ENCODE measurements at regions not wholly inside any gene's neighbourhood (a gene's known extent, or its start where the extent isn't known, plus 50 kb on each side); places are given as distances from the start of the nearest gene placed in this dataset.
"Not testable (repeated sequence)": the region's sequence is repeated elsewhere in the genome, so short reads cannot be mapped to it uniquely, and the experiment has no call there.

GRCh38 chr2:167745667-167746066 is 501.7 kb downstream of the STK39 start:
- POLR2A ChIA-PET: no interaction called here
- Mint-ChIP-seq H3K36me3 (no peaks in the 10 kb centered on the region), H3K27ac (no peak overlapping the region), H3K27me3 (peaks cover 5 to 11% of the 10 kb centered on the region in 2 donors), H3K9me3 (no peaks in the 10 kb centered on the region), H3K4me1 (no peaks in the 10 kb centered on the region), H3K4me3 (no peak overlapping the region)
- no peak for ATAC-seq (replicated peaks in 1 of 4)
- Histone ChIP-seq H3K4me1 (ENCODE audit: control insufficient read depth in 1 of 2, extremely low read depth in 1 of 2, insufficient read depth in 2 of 2, low read length in 2 of 2) (no peaks in the 10 kb centered on the region), H3K4me3 (ENCODE audit: control insufficient read depth in 1 of 2, extremely low read depth in 1 of 2, low read length in 1 of 2) (no peak overlapping the region), H3K27me3 (replicated peaks in 1 of 2; ENCODE audit: control insufficient read depth in 2 of 2, extremely low read depth in 1 of 2, insufficient read depth in 2 of 2, low read length in 1 of 2) (no peaks in the 10 kb centered on the region), H3K36me3 (ENCODE audit: control insufficient read depth in 2 of 2, extremely low read depth in 1 of 2, insufficient read depth in 1 of 2, low read length in 1 of 2) (no peaks in the 10 kb centered on the region), H3K27ac (ENCODE audit: low read length) (no peak overlapping the region), H3K9me3 (no peaks in the 10 kb centered on the region)
- CTCF ChIA-PET: no interaction called here
- no CpG with 5 or more reads among the region's 2 CpGs for WGBS (ENCODE audit: insufficient coverage)
- no peak for DNase-seq

- POLR2A ChIA-PET; ATAC-seq (replicated peaks in 1 of 4); H3K27me3 Mint-ChIP-seq; DNase-seq; H3K4me1 ChIP-seq (ENCODE audit: control insufficient read depth in 1 of 2, extremely low read depth in 1 of 2, insufficient read depth in 2 of 2, low read length in 2 of 2); H3K27ac ChIP-seq (ENCODE audit: low read length); H3K9me3 Mint-ChIP-seq; H3K27me3 ChIP-seq (replicated peaks in 1 of 2; ENCODE audit: control insufficient read depth in 2 of 2, extremely low read depth in 1 of 2, insufficient read depth in 2 of 2, low read length in 1 of 2); H3K36me3 Mint-ChIP-seq; CTCF ChIA-PET; H3K27ac Mint-ChIP-seq; H3K4me3 Mint-ChIP-seq; H3K9me3 ChIP-seq; H3K4me1 Mint-ChIP-seq; H3K4me3 ChIP-seq (ENCODE audit: control insufficient read depth in 1 of 2, extremely low read depth in 1 of 2, low read length in 1 of 2); H3K36me3 ChIP-seq (ENCODE audit: control insufficient read depth in 2 of 2, extremely low read depth in 1 of 2, insufficient read depth in 1 of 2, low read length in 1 of 2): not testable (repeated sequence)
- no CpG with 5 or more reads among the region's 1 CpG for WGBS (ENCODE audit: insufficient coverage)
Measured at GRCh38 chr2:167739921-167740320, 507.5 kb downstream of the STK39 start.

GRCh38 chr2:167733747-167734146 is 513.6 kb downstream of the STK39 start:
- Mint-ChIP-seq H3K27ac (no peak overlapping the region), H3K9me3 (peaks cover 0 to 4% (median 0%) of the 10 kb centered on the region in 3 donors), H3K4me1 (no peaks in the 10 kb centered on the region), H3K27me3 (peaks cover 6 to 14% of the 10 kb centered on the region in 2 donors), H3K36me3 (no peaks in the 10 kb centered on the region), H3K4me3 (no peak overlapping the region)
- Histone ChIP-seq H3K9me3 (no peaks in the 10 kb centered on the region), H3K4me3 (ENCODE audit: control insufficient read depth in 1 of 2, extremely low read depth in 1 of 2, low read length in 1 of 2) (no peak overlapping the region), H3K27ac (ENCODE audit: low read length) (no peak overlapping the region), H3K27me3 (replicated peaks in 1 of 2; ENCODE audit: control insufficient read depth in 2 of 2, extremely low read depth in 1 of 2, insufficient read depth in 2 of 2, low read length in 1 of 2) (no peaks in the 10 kb centered on the region), H3K36me3 (ENCODE audit: control insufficient read depth in 2 of 2, extremely low read depth in 1 of 2, insufficient read depth in 1 of 2, low read length in 1 of 2) (no peaks in the 10 kb centered on the region), H3K4me1 (ENCODE audit: control insufficient read depth in 1 of 2, extremely low read depth in 1 of 2, insufficient read depth in 2 of 2, low read length in 2 of 2) (no peaks in the 10 kb centered on the region)
- WGBS (ENCODE audit: insufficient coverage): no CpG with 5 or more reads among the region's 2 CpGs
- ATAC-seq (replicated peaks in 1 of 4): no peak
- no peak for DNase-seq
- CTCF ChIA-PET: no interaction called here
- POLR2A ChIA-PET: no interaction called here

- H3K36me3 Mint-ChIP-seq: no peaks in the 10 kb centered on the region
- no peak overlapping the region for H3K4me3 Mint-ChIP-seq
- no peak overlapping the region for H3K27ac Mint-ChIP-seq
- peaks cover 0 to 4% (median 0%) of the 10 kb centered on the region in 3 donors for H3K9me3 Mint-ChIP-seq
- no peak overlapping the region for H3K27ac ChIP-seq (ENCODE audit: low read length)
- H3K27me3 ChIP-seq (replicated peaks in 1 of 2; ENCODE audit: control insufficient read depth in 2 of 2, extremely low read depth in 1 of 2, insufficient read depth in 2 of 2, low read length in 1 of 2): no peaks in the 10 kb centered on the region
- POLR2A ChIA-PET: no interaction called here
- no peaks in the 10 kb centered on the region for H3K9me3 ChIP-seq
- DNase-seq (no peak), ATAC-seq (replicated peaks in 1 of 4) (no peak)
- H3K4me1 Mint-ChIP-seq: no peaks in the 10 kb centered on the region
- H3K4me1 ChIP-seq (ENCODE audit: control insufficient read depth in 1 of 2, extremely low read depth in 1 of 2, insufficient read depth in 2 of 2, low read length in 2 of 2): no peaks in the 10 kb centered on the region
- no peaks in the 10 kb centered on the region for H3K36me3 ChIP-seq (ENCODE audit: control insufficient read depth in 2 of 2, extremely low read depth in 1 of 2, insufficient read depth in 1 of 2, low read length in 1 of 2)
- H3K4me3 ChIP-seq (ENCODE audit: control insufficient read depth in 1 of 2, extremely low read depth in 1 of 2, low read length in 1 of 2): no peak overlapping the region
- peaks cover 6 to 14% of the 10 kb centered on the region in 2 donors for H3K27me3 Mint-ChIP-seq
- 40% methylated on average over 1 of the region's 4 CpGs for WGBS (ENCODE audit: insufficient coverage)
- CTCF ChIA-PET: no interaction called here
Measured at GRCh38 chr2:167732326-167732725, 515.1 kb downstream of the STK39 start.

- H3K27ac ChIP-seq (ENCODE audit: low read length): no peak overlapping the region
- no peaks in the 10 kb centered on the region for H3K36me3 Mint-ChIP-seq
- POLR2A ChIA-PET: no interaction called here
- no peak overlapping the region for H3K4me3 Mint-ChIP-seq
- H3K27me3 ChIP-seq (replicated peaks in 1 of 2; ENCODE audit: control insufficient read depth in 2 of 2, extremely low read depth in 1 of 2, insufficient read depth in 2 of 2, low read length in 1 of 2): no peaks in the 10 kb centered on the region
- CTCF ChIA-PET: no interaction called here
- 84% methylated on average over 3 of the region's 3 CpGs for WGBS (ENCODE audit: insufficient coverage)
- peaks cover 6 to 14% of the 10 kb centered on the region in 2 donors for H3K27me3 Mint-ChIP-seq
- H3K27ac Mint-ChIP-seq: no peak overlapping the region
- no peaks in the 10 kb centered on the region for H3K4me1 Mint-ChIP-seq
- no peak for DNase-seq
- no peak overlapping the region for H3K4me3 ChIP-seq (ENCODE audit: control insufficient read depth in 1 of 2, extremely low read depth in 1 of 2, low read length in 1 of 2)
- H3K9me3 Mint-ChIP-seq: peaks cover 0 to 4% (median 0%) of the 10 kb centered on the region in 3 donors
- no peaks in the 10 kb centered on the region for H3K9me3 ChIP-seq
- no peak for ATAC-seq (replicated peaks in 1 of 4)
- no peaks in the 10 kb centered on the region for H3K4me1 ChIP-seq (ENCODE audit: control insufficient read depth in 1 of 2, extremely low read depth in 1 of 2, insufficient read depth in 2 of 2, low read length in 2 of 2)
- H3K36me3 ChIP-seq (ENCODE audit: control insufficient read depth in 2 of 2, extremely low read depth in 1 of 2, insufficient read depth in 1 of 2, low read length in 1 of 2): no peaks in the 10 kb centered on the region
Measured at GRCh38 chr2:167729911-167730310, 517.5 kb downstream of the STK39 start.

- no peak overlapping the region for H3K4me3 Mint-ChIP-seq
- ChIA-PET CTCF (no interaction called here), POLR2A (no interaction called here)
- no peaks in the 10 kb centered on the region for H3K4me1 Mint-ChIP-seq
- H3K27me3 Mint-ChIP-seq: peaks cover 0 to 5% of the 10 kb centered on the region in 2 donors
- no peaks in the 10 kb centered on the region for H3K9me3 ChIP-seq
- H3K9me3 Mint-ChIP-seq: peaks cover 0 to 4% (median 0%) of the 10 kb centered on the region in 3 donors
- no peaks in the 10 kb centered on the region for H3K27me3 ChIP-seq (replicated peaks in 1 of 2; ENCODE audit: control insufficient read depth in 2 of 2, extremely low read depth in 1 of 2, insufficient read depth in 2 of 2, low read length in 1 of 2)
- ATAC-seq (replicated peaks in 1 of 4) (no peak), DNase-seq (no peak)
- no peaks in the 10 kb centered on the region for H3K36me3 Mint-ChIP-seq
- no CpG with 5 or more reads among the region's 2 CpGs for WGBS (ENCODE audit: insufficient coverage)
- H3K36me3 ChIP-seq (ENCODE audit: control insufficient read depth in 2 of 2, extremely low read depth in 1 of 2, insufficient read depth in 1 of 2, low read length in 1 of 2): no peaks in the 10 kb centered on the region
- no peaks in the 10 kb centered on the region for H3K4me1 ChIP-seq (ENCODE audit: control insufficient read depth in 1 of 2, extremely low read depth in 1 of 2, insufficient read depth in 2 of 2, low read length in 2 of 2)
- H3K27ac ChIP-seq (ENCODE audit: low read length): no peak overlapping the region
- H3K4me3 ChIP-seq (ENCODE audit: control insufficient read depth in 1 of 2, extremely low read depth in 1 of 2, low read length in 1 of 2): no peak overlapping the region
- no peak overlapping the region for H3K27ac Mint-ChIP-seq
Measured at GRCh38 chr2:167726788-167727187, 520.6 kb downstream of the STK39 start.

GRCh38 chr2:167721593-167721992 is 525.8 kb downstream of the STK39 start:
- Histone ChIP-seq H3K4me3 (ENCODE audit: control insufficient read depth in 1 of 2, extremely low read depth in 1 of 2, low read length in 1 of 2) (no peak overlapping the region), H3K27ac (ENCODE audit: low read length) (no peak overlapping the region), H3K27me3 (replicated peaks in 1 of 2; ENCODE audit: control insufficient read depth in 2 of 2, extremely low read depth in 1 of 2, insufficient read depth in 2 of 2, low read length in 1 of 2) (no peaks in the 10 kb centered on the region), H3K36me3 (ENCODE audit: control insufficient read depth in 2 of 2, extremely low read depth in 1 of 2, insufficient read depth in 1 of 2, low read length in 1 of 2) (no peaks in the 10 kb centered on the region), H3K4me1 (ENCODE audit: control insufficient read depth in 1 of 2, extremely low read depth in 1 of 2, insufficient read depth in 2 of 2, low read length in 2 of 2) (no peaks in the 10 kb centered on the region), H3K9me3 (no peaks in the 10 kb centered on the region)
- Mint-ChIP-seq H3K9me3 (no peaks in the 10 kb centered on the region), H3K4me3 (no peak overlapping the region), H3K27ac (no peak overlapping the region), H3K27me3 (no peaks in the 10 kb centered on the region), H3K4me1 (no peaks in the 10 kb centered on the region), H3K36me3 (no peaks in the 10 kb centered on the region)
- DNase-seq (no peak), ATAC-seq (replicated peaks in 1 of 4) (no peak)
- POLR2A ChIA-PET: no interaction called here
- CTCF ChIA-PET: no interaction called here
- 63% methylated on average over 1 of the region's 3 CpGs for WGBS (ENCODE audit: insufficient coverage)

All from T-cell (primary cell).